GM18861 (cell line): ENCODE measurements at regions not wholly inside any gene's neighbourhood (a gene's known extent, or its start where the extent isn't known, plus 50 kb on each side); places are given as distances from the start of the nearest gene placed in this dataset.

Experiments used
- ATAC-seq: cut with Tn5 transposase; IDR thresholded peaks from one replicate; pipeline ENCODE4 v1.9.1; 2021; ENCODE audit not compliant: unreplicated experiment

DNA sequence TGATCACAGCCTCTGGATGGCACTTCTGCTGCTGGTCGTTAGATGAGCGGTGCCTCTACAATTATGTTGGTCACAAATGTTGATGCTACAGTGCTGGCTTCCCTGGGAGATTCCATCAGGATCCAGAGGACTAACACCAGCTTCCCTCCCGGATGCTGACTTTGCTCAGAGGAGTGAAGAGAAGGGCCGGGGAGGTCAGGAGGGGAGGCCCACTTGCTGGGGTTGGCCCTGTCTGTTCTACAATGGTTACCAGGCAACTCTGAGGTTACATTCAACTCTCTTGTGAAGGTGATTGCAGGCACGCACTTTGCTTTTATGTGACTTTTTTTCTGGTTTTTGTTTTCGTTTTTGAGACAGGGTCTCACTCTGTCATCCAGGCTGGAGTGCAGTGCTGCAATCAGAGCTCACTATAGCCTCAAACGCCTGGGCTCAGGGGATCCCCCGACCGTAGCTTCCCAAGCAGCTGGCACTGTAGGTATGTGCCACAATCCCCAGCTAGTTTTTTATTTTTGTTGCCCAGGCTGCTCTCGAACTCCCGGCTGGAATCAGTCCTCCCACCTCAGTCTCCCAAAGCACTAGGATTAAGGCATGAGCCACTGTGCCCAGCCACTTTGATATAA lies 112.5 kb downstream of the ADSS2 start:
- no peak for ATAC-seq

DNA sequence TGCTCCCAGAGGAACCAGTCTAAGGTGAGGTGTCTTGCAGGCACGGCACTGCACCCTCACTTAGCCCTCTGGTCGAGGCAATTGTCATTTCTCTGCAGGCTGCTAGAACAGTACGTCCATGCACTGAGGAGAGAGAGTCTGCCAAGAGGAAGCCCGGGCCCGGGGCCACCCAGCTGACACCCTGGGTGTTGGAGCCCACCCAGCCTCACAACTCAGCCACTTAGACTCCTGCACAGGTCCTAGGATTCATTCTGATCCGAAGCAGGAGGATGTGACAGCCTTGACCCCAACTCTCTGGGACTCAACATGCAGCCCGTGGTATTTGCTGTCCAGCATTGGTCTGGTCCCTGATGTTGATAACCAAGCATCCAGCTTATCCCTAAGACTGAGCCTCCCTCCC lies 111.9 kb downstream of the ADSS2 start:
- ATAC-seq = no peak

DNA sequence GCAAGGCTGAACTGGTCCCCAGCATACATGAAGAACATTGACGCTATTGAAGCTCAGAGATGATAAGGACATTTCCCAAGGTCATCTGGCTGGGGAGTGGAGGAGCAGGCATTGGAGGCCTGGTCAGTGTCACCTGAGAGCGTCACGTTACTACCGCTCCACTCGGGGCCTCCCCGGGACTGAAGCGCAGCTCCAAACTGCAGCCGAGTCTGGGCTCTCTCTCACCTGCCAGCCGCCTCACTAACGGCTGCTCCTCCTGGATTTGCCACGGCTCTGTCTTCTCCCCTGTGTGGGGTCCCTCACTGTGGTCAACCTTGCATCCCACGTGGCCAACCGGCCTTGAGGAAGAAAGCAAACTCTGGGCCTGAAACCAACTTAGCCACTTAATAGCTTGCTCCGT lies 111.3 kb downstream of the ADSS2 start:
- no peak for ATAC-seq

DNA sequence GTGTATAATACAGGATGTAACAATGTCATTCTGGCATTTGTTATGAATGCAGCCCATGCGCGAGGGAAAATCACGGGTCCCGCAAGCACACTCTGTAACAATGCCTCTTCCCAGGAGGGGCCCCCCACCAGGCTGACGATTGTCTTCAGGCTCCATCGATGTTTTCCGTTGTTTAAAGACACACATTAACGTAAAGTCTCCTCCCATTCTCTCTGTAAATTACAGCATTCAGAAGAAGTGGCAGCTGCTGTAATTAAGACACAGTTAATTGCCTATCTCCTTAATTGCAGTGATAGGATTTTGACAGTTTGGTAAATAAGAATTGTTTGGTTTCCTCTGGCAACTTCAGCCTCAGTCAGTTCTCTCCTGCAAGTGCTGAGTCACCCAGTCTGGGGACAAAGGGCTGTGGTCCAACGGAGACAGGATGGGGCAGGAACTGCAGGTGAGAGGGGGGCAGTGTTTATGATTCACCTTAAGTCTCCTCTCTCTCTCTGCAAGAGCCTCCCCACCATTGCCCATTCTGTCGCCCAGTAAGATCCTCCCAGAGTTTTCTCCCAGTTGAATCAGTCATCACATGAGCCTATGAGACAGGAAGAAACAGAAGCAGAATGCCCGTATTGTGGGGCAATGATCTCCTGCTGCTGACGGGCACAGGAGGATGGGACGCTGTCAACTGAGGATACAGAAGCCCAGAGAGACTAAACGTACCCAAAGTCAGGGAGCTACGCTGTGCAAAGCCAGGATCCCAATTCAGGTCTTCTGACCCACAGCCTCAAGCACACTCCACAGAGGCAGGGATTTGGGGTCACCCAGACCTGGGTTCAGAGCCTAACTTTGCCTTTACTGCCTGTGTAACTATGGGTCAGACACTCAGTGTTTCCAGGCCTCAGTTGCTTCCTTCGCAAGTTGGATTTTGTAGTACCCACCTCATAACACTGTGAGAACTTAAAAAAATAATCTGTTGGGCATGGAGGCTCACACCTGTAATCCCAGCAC lies 110.0 kb downstream of the ADSS2 start:
- ATAC-seq = no peak

DNA sequence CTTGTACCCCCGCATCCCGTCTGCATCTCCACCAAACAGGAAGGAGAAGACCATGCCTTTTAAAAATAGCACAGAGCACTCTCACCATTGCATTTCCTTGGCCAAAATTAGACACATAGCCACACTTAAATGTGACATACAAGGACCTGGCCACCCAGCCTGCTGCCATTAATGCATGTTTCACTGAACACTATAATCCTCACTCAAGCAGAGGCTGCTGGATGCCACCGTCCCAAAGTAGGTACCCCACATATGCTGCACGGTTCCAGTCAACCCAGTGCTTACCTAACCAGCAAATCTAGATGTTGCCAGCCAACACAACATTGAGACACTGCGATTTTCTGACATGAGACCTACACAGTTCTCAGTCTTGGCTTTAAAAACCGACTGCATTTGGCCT lies 107.7 kb downstream of the ADSS2 start:
- ATAC-seq = no peak

DNA sequence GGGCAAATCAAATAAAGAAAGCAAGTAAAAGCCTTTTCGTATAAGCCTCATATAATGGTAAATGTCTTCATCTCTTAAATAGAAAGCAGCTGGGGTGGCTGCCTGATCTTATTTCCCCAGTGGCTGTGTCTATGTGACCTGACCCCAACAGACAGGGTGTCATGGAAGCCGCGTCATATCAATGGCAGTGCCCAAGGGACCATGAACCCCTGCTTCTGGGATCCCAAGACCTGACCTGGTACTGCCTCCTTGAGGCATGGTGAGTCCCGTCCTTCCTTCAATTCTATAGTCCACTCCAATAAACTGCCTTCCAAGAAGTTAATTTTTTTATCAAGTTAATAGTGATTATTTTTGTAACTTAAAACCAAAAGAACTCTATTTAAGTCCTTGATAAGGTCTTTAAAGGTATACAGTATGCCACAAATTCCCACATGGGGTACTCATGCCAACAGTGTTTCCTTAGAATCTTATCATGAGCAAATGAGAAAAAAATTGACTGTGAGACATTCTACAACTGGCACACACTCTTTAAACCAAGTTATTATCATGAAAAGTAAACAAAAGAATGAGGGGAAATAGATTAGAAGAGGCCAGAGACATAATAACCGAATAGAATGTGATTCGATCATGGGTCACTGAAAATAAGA lies 104.6 kb downstream of the ADSS2 start:
- no peak for ATAC-seq

DNA sequence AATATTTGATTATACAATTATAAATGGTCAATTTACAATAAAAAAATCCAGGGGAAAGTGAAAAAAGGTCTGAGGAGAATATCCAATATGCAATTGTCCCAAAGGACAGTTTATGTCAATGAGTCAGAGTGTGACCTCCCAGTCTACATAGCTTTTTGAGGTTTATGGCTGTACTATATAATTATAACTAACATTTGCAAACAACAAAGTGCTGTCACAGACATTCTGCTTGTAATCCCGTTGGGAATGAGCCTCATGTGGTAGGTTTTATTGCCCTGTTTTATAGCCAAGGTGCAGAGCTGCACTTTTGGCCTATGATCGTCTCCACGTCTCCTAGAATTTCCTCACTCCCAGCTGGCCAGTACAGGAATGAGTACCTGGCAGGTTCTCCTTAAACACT lies 103.8 kb downstream of the ADSS2 start:
- ATAC-seq = no peak

DNA sequence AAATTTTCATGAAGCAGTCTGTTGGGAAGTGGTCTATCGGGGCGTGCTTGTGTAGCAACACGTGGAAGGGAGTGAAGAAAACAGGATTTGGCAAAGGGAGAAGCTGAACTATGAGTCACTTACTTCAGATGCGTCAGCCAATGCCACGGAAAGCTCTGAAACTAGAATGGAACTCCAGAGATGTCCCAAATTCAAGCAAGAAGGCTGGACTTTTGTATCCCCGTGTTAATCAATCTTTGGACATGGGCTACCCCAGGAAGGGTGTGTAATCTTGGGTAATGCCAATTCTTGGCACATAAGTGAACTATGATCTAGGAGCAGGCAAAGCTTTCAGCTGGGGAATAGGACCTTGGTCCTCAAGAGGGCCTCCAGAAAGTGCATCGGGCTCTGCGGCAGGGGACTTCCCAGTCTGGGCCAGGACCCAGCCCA lies 102.6 kb downstream of the ADSS2 start:
- no peak for ATAC-seq

DNA sequence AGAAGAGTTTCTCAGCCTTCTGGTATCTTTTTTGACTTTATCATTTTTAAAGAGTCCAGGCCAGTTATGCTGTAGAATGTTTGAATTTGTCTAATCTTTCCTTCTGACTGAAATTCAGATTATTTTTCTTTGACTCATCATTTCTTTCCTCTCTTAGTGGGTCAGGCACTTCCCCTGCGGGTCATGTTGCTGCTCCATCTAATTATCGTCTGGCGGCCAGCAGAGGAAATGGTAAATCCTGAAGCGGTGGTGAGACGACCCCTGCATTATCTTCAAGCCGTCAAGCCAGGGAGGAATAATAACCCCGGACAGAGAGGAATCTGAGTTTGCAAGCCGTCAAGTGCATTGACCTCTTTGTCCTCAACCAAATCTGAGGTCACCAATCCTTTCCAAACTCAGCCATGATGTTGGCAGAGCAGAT lies 102.1 kb downstream of the ADSS2 start:
- no peak for ATAC-seq

DNA sequence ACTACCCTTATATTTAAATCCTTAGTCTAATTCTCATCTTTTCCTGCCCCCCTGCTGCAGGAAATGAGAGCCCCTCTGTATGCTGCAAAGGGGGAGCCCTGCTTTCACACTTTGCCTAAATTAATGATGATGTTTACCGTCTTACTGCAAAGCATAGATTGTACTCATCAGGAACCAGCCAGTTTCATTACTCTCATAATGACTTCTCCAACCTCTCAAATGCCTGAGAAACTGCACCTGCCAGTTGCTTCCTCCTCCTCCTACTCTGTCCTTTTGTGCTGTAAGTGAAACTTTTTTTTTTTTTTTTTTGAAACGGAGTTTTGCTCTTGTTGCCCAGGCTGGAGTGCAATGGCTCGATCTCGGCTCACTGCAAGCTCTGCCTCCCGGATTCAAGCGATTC lies 101.7 kb downstream of the ADSS2 start:
- peak; percentile 84 for ATAC-seq

DNA sequence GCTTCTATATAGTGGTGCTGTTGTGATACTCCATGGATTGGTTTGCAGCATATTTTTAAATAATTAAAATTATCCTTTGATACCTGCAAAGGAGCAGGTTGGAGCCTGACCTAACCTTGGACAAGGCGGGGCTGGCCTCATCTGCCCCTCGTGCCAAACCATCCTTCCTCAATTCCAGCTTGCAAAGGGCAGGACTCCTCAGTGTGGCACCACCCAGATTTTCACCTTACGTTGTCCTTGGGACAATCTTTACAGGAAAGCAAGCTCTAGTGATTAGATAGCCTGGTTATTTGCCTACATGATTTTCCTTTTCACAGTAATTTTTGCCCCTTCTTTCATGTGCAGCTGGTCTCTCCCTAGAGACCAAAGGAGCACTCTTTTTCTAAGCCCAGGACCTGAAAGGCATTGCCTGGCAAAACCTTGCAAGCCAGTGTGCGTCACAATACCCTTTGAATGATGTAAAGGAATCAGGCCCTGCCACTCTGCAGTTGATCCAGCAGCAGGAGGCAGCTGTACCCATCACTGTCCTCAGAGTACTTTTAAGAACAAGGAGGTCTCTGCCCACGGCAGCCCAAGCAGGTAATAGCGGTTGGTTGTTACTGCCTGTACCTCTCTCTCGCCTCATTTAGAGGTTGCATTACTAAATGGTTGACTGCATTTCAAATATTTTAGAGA lies 99.4 kb downstream of the ADSS2 start:
- ATAC-seq = no peak

DNA sequence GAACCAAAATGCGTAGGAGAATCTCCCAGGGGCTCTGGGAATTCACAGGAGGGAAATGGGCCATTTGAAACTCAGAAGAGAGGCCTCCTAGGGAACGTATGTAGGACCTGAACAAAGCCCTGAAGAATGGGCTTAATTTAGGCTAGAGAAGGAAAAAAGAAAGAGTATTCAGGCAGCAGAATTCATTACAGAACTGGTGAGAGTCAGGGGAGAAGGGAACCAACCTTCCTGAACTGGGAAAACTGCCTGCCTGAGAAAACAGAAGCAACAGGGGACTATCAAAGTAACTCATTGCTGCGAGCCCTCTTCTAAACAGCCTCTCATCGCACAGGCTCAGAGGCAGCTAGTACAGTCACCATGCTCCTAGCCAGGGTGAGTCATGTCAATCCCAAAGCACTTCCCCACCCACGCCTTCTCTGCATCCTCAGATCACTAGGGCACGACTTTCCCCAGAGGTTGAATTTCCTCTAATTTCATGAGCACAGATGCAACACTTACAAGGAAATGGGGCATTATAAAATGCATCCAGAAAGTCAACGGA lies 98.1 kb downstream of the ADSS2 start:
- no peak for ATAC-seq

DNA sequence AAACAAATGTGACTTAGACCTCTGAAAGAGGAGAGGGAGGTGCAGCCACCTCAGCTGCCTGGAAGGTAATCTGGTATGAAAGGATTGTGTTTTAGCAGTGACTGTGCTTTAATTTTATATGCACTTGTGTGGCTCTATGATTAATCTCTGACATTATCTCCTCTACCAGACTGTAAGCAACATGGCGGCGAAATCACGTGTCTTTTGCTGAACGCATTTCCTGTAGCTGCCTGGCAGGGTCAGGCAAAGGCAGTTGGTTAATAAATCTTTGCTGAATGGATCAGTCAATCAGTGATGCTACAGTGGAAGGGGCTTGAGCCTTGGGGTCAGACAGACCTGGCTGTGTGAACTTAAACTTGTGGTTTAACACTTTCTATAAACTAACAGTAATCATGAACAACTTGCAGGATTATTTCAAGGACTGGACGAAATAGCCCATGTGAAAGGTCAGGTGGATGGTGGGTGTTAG lies 96.9 kb downstream of the ADSS2 start:
- no peak for ATAC-seq

DNA sequence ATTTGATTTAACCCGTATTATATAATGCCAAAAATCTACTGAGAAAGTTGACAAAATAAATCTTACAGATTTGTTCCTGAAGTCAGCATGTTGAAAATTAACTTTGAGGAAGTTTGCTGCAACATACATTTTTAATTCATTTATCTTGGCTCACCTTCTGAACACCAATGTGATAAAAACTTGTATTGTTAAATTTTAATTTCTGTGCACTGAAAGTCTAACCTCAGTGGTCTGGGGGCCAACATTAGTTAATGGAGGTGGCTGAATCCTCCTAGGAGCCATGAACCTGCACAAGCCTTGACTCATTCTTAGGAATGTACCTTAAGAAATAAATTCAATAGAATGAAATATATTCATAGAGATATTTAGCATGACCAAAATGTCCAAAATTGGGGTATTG lies 95.3 kb downstream of the ADSS2 start:
- ATAC-seq = no peak
